Mammary epithelial cell (primary cell): ENCODE measurements at regions not wholly inside any gene's neighbourhood (a gene's known extent, or its start where the extent isn't known, plus 50 kb on each side); places are given as distances from the start of the nearest gene placed in this dataset.

Experiments
- CTCF ChIP-seq, 2 donors: IDR thresholded peaks in 1 of 2; conservative IDR thresholded peaks in 1 of 2; 2 replicates each; pipeline ENCODE4 v1.5.1; 2011 to 2012; ENCODE audit warnings: inconsistent platforms in 2 of 2, low read length in 2 of 2, mild to moderate bottlenecking in 2 of 2, control low read depth in 1 of 2, low read depth in 1 of 2; ENCODE audit not compliant: insufficient read depth in 1 of 2; ENCODE audit errors: extremely low read depth in 1 of 2
- EZH2 ChIP-seq: IDR thresholded peaks from 2 replicates; pipeline ENCODE4 v1.6.1; 2012; ENCODE audit warnings: low read length, inconsistent platforms, borderline replicate concordance

- no peak for TF ChIP-seq CTCF (conservative IDR thresholded peaks at IDR 0.05 in 1 of 2, IDR thresholded peaks at IDR 0.05 in 1 of 2; ENCODE audit: extremely low read depth in 1 of 2, insufficient read depth in 1 of 2, low read depth in 1 of 2, low read length in 2 of 2)
- no peak for TF ChIP-seq EZH2
Measured at GRCh38 chr2:67212203-67212602, 184.9 kb upstream of the ETAA1 start.
